Skin of body (tissue), 1 donor: ENCODE measurements at regions not wholly inside any gene's neighbourhood (a gene's known extent, or its start where the extent isn't known, plus 50 kb on each side); places are given as distances from the start of the nearest gene placed in this dataset.
"Not testable (repeated sequence)": the region's sequence is repeated elsewhere in the genome, so short reads cannot be mapped to it uniquely, and the experiment has no call there.

Experiments
- DNase-seq: peaks from one replicate; lab custom pipeline; 2025; lab: John Stamatoyannopoulos, UW

DNA sequence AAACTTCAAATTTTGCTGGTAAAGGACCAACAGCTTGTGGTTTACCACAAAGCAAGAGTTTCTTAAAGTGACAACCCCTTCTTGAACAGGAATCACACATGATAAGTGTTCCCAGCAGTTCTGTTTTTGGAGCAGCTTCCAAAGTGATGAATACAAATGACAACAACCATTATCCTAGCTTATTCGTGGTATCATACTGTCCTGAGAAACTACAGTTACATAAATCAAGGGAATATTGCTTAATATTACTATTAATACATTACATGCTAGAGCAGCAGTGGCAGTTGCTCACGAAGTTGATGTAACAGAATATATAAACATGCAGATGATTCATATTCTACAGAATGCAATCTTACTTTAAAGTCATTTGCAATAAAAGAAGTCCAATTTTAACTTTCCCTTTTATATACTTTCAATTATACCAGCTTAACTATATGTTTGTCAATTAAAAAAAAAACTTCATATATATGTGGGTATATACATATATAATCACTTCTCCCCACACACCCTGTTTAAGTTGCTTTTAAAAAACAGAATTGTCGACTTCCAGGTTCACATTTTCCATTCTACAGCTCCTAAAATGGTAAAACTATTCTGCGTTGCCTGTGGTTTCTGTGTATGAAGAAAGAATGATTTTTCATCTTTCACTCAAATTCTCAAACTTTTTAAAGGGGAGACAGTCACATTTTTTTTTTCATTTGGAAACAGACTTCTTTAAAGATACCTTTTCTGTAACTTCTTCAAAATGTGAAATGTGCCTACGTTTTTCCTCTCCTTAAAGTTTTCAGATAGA is 713.6 kb downstream of the TDRD15 start:
- DNase-seq: no peak

DNA sequence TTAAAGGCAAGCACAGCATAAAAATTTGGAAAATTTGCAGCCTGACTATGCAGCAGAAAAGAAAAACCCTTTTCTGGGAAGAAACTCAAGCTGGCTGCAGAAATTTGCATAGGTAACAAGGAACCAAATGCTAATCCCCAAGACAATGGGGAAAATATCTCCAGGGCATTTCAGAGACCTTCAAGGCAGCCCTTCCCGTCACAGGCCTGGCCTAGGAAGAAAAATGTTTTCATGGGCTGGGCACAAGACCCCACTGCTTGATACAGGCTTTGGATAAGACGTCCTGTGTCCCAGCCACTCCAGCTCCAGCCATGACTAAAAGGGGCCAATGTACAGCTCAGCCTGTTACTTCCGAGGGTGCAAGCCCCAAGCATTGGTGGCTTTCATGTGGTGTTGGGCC is 717.6 kb downstream of the TDRD15 start:
- no peak for DNase-seq

DNA sequence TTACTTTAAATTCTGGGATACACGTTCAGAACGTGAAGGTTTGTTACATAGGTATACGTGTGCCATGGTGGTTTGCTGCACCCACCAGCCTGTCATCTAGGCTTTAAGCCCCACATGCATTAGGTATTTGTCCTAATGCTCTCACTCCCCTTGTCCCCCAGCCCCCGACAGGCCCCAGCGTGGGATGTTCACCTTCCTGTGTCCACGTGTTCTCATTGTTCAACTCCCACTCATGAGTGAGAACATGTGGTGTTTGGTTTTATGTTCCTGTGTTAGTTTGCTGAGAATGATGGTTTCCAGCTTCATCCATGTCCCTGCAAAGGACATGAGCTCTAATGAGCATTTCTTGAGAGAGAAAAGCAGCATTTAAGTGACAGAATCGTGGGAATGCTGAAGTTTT is 726.6 kb downstream of the TDRD15 start:
- not testable (repeated sequence) for DNase-seq

DNA sequence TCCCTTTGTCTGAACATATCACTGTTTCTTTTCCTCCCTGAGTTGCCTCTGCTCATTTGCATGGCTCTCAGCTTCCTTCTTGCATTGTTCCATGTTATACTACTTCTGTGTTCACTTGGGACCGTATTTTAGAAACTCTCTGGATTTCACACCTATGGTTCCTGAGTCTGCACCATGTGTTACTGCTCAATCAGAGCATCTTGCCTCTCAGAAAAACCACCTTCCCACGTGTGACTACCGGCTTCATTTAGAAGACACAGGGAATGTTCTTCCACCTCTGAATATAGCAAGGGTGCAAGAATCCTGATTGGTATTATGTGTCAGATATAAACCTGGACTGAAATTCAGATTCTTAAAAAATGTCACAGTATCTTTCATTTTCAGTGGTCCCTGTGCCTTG is 731.2 kb downstream of the TDRD15 start:
- no peak for DNase-seq

- DNase-seq: no peak
These were observed 732.9 kb downstream of the TDRD15 start for GRCh38 chr2:21856708-21857107.

GRCh38 chr2:21860907-21861306 is 737.1 kb downstream of the TDRD15 start:
- DNase-seq: no peak

DNA sequence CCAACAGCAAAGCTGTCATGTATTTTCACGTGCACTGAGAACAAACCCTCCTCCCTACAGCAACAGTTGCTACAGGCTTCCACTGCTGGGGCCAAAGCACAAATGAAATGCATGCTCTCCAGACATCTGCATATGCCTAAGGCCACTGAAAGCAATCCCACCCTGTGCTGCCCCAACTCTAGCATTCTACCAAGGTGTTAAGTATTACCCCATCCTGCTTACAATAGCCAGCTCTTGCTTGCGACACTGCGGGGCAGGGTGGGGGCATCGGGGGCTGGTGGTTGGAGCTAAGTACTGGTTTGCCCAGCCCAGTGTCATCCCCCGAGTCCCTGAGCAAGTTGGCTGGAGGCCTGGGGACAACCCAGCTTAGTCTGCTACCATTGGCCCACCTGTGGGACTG is 742.5 kb downstream of the TDRD15 start:
- no peak for DNase-seq

- DNase-seq: no peak
These were observed 764.1 kb downstream of the TDRD15 start for GRCh38 chr2:21887881-21888280.

DNA sequence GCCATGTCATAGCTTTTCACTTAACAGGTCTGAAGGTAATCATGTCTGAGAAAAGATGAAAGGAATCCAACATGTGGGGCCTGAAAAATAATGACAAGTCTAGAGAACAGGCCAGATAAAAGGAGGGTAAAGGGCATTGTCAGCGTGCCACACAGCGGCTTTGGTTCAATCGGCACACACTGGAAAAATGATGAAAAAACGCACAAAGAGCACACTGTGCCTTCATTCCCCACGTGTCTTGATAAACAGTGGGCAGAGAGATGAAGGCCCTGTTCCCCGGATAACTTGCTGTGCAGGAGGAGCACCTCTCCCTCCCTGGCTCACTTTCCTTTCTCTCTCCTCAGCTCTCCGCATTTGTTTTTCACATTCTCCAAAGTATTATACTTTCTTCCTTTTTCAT is 766.3 kb downstream of the TDRD15 start:
- no peak for DNase-seq

DNA sequence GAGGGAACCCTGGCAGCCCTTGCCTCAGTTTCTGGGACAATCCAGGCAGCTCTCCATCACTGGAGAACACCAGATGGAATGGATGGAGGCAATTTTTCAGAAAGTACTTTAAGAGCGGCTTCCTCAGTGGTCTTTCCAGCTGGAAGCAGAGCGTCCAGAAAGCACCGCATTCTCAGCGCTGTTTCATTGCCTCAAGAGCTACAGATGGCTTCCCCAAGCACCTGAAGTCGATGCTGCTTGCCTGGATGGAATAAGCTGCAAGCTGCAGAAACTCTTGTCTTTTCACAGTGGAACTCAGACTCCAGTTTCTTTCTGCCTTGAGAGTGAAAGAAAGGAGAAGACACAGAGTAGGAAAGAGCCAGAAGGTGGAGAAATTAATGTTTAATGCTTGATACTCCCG is 766.9 kb downstream of the TDRD15 start:
- DNase-seq: no peak

GRCh38 chr2:21891191-21891590 is 767.4 kb downstream of the TDRD15 start:
- DNase-seq: no peak

DNA sequence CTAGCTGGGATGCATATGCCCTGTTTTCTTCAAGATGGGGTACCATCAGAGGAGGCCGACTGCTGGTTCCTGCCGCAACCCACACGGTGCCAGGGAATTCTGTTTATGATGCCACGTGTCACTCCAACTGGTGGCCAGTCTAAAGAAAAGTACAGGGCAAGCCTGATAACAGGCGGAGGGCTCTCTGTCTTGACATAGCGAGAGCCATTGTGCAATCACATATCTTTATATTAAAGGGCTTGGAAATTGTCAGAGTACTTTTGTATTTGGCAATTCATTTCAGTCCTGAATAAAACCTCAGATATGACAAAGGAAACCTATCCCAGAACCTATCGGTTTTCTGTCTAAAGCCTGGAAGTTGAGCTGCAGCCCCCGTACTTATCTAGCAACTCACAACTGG is 768.4 kb downstream of the TDRD15 start:
- no peak for DNase-seq

DNA sequence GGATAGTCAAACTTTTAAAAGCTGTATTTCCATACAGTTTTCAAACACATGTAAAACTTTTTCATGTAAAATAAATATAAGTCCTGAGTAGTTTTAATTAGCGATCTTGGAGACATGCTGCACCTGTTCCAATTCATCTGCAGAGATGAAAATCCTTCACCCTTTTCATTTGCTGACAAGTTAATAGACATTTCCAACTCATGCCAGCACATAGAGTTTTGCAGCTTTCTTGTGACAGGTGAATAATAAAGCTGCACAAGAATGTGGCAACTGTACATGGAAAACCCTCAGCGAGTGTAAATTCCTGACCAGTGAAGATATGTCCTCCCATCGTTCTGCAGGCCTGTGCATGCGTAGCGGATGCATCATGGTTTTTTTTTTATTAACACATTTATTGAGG is 771.4 kb downstream of the TDRD15 start:
- no peak for DNase-seq

GRCh38 chr2:21908712-21909380 is 785.1 kb downstream of the TDRD15 start:
- not testable (repeated sequence) for DNase-seq

DNA sequence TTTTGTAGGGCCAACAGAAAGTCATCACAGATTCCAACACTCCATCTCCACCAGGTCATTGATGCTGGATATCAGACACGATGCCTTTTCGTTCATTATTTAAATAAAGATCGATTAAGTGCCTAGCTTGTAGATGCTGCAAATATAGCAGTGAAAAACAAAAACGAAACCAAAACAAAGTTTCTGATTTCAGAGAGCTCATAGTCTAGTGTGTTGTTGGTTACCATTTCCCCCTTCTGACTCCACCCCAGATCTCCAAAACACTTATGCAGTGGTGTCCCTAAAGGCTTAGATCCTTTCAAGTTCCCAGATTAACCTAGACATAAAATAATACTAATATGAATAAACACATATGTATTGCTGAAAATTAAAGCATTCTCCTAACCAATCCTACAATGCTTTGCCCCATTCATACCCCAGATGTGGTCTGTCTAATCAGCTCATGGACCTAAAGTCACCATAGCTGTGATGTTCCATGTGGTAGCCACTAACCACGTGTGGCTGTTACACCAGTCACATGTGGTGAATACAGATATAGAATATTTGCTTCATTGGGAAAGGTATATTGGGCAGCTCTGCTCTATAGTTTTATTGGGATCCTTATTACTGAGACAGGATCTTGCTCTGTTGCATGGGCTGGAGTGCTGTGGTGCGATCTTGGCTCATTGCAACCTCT is 787.2 kb downstream of the TDRD15 start:
- no peak for DNase-seq

DNA sequence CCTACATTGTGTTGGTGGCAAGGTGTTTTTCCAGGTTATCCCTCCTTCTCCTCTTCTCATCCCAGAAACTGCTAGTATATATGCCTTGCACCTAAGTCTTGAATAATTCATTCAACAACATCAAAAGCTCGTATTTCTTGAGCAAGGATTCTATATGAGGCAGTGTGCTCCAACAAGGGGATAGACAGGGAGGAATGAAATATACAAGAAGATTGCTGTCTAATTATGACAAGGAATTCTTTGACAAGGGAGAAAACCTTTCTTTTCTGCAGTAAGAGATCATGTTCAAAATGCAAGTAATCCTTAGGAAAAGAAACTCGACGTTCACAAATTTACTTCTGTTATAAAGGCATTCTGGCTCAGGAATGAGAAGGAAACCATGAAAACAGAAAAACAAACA is 788.6 kb downstream of the TDRD15 start:
- DNase-seq: no peak

DNA sequence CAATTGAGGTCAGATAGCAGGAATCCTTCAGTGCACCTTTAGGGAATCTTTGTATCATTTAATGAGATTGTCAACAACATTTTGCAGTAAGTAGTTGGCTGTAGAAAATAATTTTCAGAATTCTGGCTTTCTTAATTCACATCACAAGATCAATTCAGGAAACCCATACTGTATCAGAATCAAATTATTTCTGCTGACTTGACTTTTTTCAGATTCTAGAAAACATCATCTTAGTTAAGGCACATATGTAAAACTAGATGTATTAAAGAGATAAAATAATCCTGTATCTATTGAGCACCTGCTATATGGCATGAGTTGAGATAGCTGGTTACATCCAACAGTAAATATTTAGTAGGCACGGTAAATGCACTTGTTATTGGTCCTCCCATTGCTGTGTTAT is 791.4 kb downstream of the TDRD15 start:
- DNase-seq: no peak

- DNase-seq: no peak
These were observed 793.3 kb downstream of the TDRD15 start for GRCh38 chr2:21916934-21917522.

GRCh38 chr2:21920721-21921120 is 797.0 kb downstream of the TDRD15 start:
- no peak for DNase-seq

GRCh38 chr2:21924640-21925285 is 801.0 kb downstream of the TDRD15 start:
- no peak for DNase-seq

- DNase-seq: no peak
These were observed 804.5 kb downstream of the TDRD15 start for GRCh38 chr2:21928292-21928691.

GRCh38 chr2:21930226-21930625 is 806.5 kb downstream of the TDRD15 start:
- DNase-seq: peak; percentile 65
